HEK293 (cell line): ENCODE measurements at regions not wholly inside any gene's neighbourhood (a gene's known extent, or its start where the extent isn't known, plus 50 kb on each side); places are given as distances from the start of the nearest gene placed in this dataset.

ENCODE experiments used
- CTCF ChIA-PET: fragments of 350-600 bp; formaldehyde crosslinking; extraction: SDS; loops from one replicate; lab custom pipeline; 2021; ENCODE audit warnings: antibody characterized with exemption; lab: Yijun Ruan, JAX
- POLR2A ChIA-PET: fragments of 300-600 bp; formaldehyde crosslinking; extraction: SDS; loops from one replicate; lab custom pipeline; 2020; ENCODE audit warnings: antibody characterized with exemption, inconsistent platforms; lab: Yijun Ruan, JAX
- H3K27ac ChIP-seq: fragments of 200-500 bp; sonication (Bioruptor generic); 2 replicates; pipeline ENCODE4 v1.5.1; 2014; ENCODE audit warnings: low read depth, low read length, control low read depth, inconsistent platforms; ENCODE audit errors: extremely low read depth
- H3K36me3 ChIP-seq, 2 experiments: fragments of 200-500 bp in 1 of 2; sonication (Bioruptor generic) in 1 of 2; 1 replicate in 1 of 2; 2 replicates in 1 of 2; pipeline ENCODE4 v1.5.1; 2014 to 2017; ENCODE audit warnings: inconsistent platforms in 2 of 2, low read length in 2 of 2; ENCODE audit not compliant: control insufficient read depth in 2 of 2, insufficient read depth in 1 of 2
- H3K4me1 ChIP-seq: fragments of 200-500 bp; sonication (Bioruptor generic); 2 replicates; pipeline ENCODE4 v1.5.1; 2014; ENCODE audit warnings: mild to moderate bottlenecking, low read length, inconsistent platforms; ENCODE audit not compliant: control insufficient read depth, insufficient read depth
- H3K4me3 ChIP-seq: 2 replicates; pipeline ENCODE4 v1.5.1; 2011; ENCODE audit warnings: low read depth, mild to moderate bottlenecking, control low read depth, low read length, moderate library complexity
- H3K9me3 ChIP-seq: fragments of 200-500 bp; sonication (Bioruptor generic); 2 replicates; pipeline ENCODE4 v1.5.1; 2014; ENCODE audit warnings: low read depth, low read length, inconsistent platforms; ENCODE audit not compliant: control insufficient read depth, insufficient read depth
- BCL11B ChIP-seq: fragments of 450-650 bp; formaldehyde crosslinking; IDR thresholded peaks from 2 replicates; pipeline ENCODE4 v1.5.1; 2016; ENCODE audit warnings: low read depth, missing biosample characterization, missing genetic modification characterization
- SCRT1 ChIP-seq: fragments of 450-650 bp; formaldehyde crosslinking; IDR thresholded peaks from 2 replicates; pipeline ENCODE4 v1.5.1; 2016; ENCODE audit warnings: missing biosample characterization, missing genetic modification characterization, borderline replicate concordance
- SCRT2 ChIP-seq: fragments of 450-650 bp; formaldehyde crosslinking; IDR thresholded peaks from 2 replicates; pipeline ENCODE4 v1.5.1; 2016; ENCODE audit warnings: missing biosample characterization, missing genetic modification characterization
- TRIM28 ChIP-seq: IDR thresholded peaks from 2 replicates; pipeline ENCODE4 v1.6.1; 2011; ENCODE audit warnings: low read length, control low read depth, borderline replicate concordance
- ZBTB26 ChIP-seq: fragments of 450-650 bp; formaldehyde crosslinking; optimal IDR thresholded peaks from 2 replicates; pipeline ENCODE3; 2016; ENCODE audit warnings: missing biosample characterization, mild to moderate bottlenecking, missing genetic modification characterization
- ZEB2 ChIP-seq: fragments of 450-650 bp; formaldehyde crosslinking; IDR thresholded peaks from 2 replicates; pipeline ENCODE4 v1.5.1; 2016; ENCODE audit warnings: missing biosample characterization, missing genetic modification characterization
- ZFP41 ChIP-seq: fragments of 450-650 bp; formaldehyde crosslinking; IDR thresholded peaks from 2 replicates; pipeline ENCODE4 v1.5.1; 2016; ENCODE audit warnings: missing biosample characterization, missing genetic modification characterization, borderline replicate concordance
- ZNF211 ChIP-seq: fragments of 450-650 bp; formaldehyde crosslinking; IDR thresholded peaks from 2 replicates; pipeline ENCODE4 v1.5.1; 2016; ENCODE audit warnings: low read depth, missing biosample characterization, missing genetic modification characterization
- ZNF274 ChIP-seq, 2 experiments: fragments of 200-500 bp in 1 of 2; fragments of 450-650 bp in 1 of 2; sonication (Bioruptor generic) in 1 of 2; formaldehyde crosslinking in 1 of 2; IDR thresholded peaks; 2 replicates each; pipeline versions ENCODE4 v1.5.1 to v1.6.1; 2014 to 2016; ENCODE audit warnings: borderline replicate concordance in 1 of 2, inconsistent platforms in 1 of 2, low read length in 1 of 2, missing biosample characterization in 1 of 2, missing genetic modification characterization in 1 of 2
- ZNF449 ChIP-seq: fragments of 450-650 bp; formaldehyde crosslinking; IDR thresholded peaks from 2 replicates; pipeline ENCODE4 v1.5.1; 2017; ENCODE audit warnings: missing biosample characterization, mild to moderate bottlenecking, missing genetic modification characterization, moderate library complexity
- ZNF639 ChIP-seq: fragments of 450-650 bp; formaldehyde crosslinking; IDR thresholded peaks from 2 replicates; pipeline ENCODE4 v1.5.1; 2016; ENCODE audit warnings: missing biosample characterization, missing genetic modification characterization
- ZNF670 ChIP-seq: fragments of 450-650 bp; formaldehyde crosslinking; IDR thresholded peaks from 2 replicates; pipeline ENCODE4 v1.5.1; 2016; ENCODE audit warnings: missing biosample characterization, missing genetic modification characterization, low read depth
- TF ChIP-seq, protein P1 (sequence below): fragments of 450-650 bp; formaldehyde crosslinking; IDR thresholded peaks from 2 replicates; pipeline ENCODE4 v1.5.1; 2016; ENCODE audit warnings: missing biosample characterization, missing genetic modification characterization

- POLR2A ChIA-PET: interaction anchor here (0.7 kb wide), 2 partner anchors 56 to 233 kb away, joined by 5 to 8 read pairs; no protein-coding TSS in a partner anchor
- CTCF ChIA-PET: interaction anchor here (0.6 to 4.1 kb wide), 10 partner anchors 25 to 805 kb away, joined by 3 to 25 read pairs (median 4); no protein-coding TSS in a partner anchor
- no peak overlapping the region for H3K27ac ChIP-seq
- peaks cover 2% of the 10 kb centered on the region; the same call in 1 of the 2 replicates for H3K4me1 ChIP-seq
- no peaks in the 10 kb centered on the region for H3K36me3 ChIP-seq
- TF ChIP-seq ZFP41 (tag by site-specific recombination) (no peak), BCL11B (tag by site-specific recombination) (no peak)
- no peaks in the 10 kb centered on the region for H3K9me3 ChIP-seq
- H3K4me3 ChIP-seq: no peak overlapping the region
Measured at GRCh38 chr2:9137379-9138150, 69.0 kb upstream of the ASAP2 start.

DNA sequence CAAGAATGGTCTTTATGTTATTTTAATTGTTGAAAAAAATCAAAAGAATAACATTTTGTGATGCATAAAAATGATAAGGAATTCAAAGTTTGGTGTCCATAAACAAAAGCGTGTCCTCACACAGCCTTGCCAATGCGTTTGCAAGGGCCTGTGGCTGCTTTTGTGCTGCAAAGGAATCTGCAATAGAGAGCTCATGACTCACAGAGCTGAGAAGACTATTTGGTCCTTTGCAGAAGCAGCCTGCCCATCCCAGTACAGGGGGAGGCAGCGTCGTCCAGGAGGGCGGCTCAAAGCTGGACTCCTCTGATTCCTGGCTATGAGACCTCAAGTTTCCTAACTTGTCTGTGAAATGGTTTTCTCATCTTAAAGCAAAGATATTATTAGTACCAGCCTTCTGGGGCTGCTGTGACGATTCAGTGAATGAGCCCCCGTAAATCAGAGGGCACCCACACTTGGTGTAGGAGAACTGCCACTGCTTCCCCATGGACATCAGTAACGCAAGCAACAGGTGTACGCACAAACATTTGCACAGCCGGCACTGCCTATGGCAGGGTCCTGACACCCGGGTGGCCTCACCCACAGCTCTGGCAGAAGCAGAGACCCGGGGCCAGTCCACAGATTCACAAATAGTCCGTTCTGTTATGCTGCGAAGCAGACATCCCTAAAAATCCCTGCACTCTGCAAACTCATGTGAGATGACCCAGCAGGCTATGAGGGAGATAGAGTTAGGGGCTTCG, 70.6 kb upstream of the ASAP2 start:
- CTCF ChIA-PET: no interaction called here

GRCh38 chr2:9127316-9127715, 79.3 kb upstream of the ASAP2 start:
- Histone ChIP-seq H3K4me3 (no peak overlapping the region), H3K27ac (no peak overlapping the region), H3K4me1 (no peaks in the 10 kb centered on the region), H3K9me3 (no peaks in the 10 kb centered on the region), H3K36me3 (no peaks in the 10 kb centered on the region)
- TF ChIP-seq ZNF274 (IDR thresholded peaks at IDR 0.05; ENCODE audit: low read length): no peak
- no peak for TF ChIP-seq ZNF274 (tag by site-specific recombination; IDR thresholded peaks at IDR 0.05; ENCODE audit: borderline replicate concordance)
- no peak for TF ChIP-seq ZEB2 (tag by site-specific recombination)
- no peak for TF ChIP-seq ZNF639
- POLR2A ChIA-PET: no interaction called here
- CTCF ChIA-PET: no interaction called here

More for the DNA sequence above, 70.6 kb upstream of the ASAP2 start:
- TF ChIP-seq TRIM28 (no peak), ZNF449 (tag by site-specific recombination) (no peak), ZBTB26 (no peak), ZNF670 (tag by site-specific recombination) (no peak), ZNF211 (no peak), SCRT1 (peak; percentile 14; the same call in 1 of the 2 replicates), SCRT2 (tag by site-specific recombination) (peak; percentile 84)
- TF ChIP-seq, protein P1, sequence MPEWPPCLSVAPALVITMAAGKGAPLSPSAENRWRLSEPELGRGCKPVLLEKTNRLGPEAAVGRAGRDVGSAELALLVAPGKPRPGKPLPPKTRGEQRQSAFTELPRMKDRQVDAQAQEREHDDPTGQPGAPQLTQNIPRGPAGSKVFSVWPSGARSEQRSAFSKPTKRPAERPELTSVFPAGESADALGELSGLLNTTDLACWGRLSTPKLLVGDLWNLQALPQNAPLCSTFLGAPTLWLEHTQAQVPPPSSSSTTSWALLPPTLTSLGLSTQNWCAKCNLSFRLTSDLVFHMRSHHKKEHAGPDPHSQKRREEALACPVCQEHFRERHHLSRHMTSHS: no peak
- H3K36me3 ChIP-seq: no peaks in the 10 kb centered on the region
- POLR2A ChIA-PET: no interaction called here
- H3K27ac ChIP-seq: no peak overlapping the region
- H3K4me1 ChIP-seq: peaks cover 2% of the 10 kb centered on the region; the same call in 1 of the 2 replicates
- H3K4me3 ChIP-seq: no peak overlapping the region
- no peaks in the 10 kb centered on the region for H3K9me3 ChIP-seq
